ENCODE measurements at regions not wholly inside any gene's neighbourhood (a gene's known extent, or its start where the extent isn't known, plus 50 kb on each side); places are given as distances from the start of the nearest gene placed in this dataset.

GRCh38 chr6:10341605-10342004 lies 73.3 kb downstream of the TFAP2A start:
- Histone ChIP-seq H3K56ac (ENCODE audit: extremely low read depth, insufficient read depth, low read length) (no peak overlapping the region), H4K8ac (ENCODE audit: low read depth in 2 of 2, low read length in 2 of 2) (no peak overlapping the region), H3K27me3 (ENCODE audit: control insufficient read depth, insufficient read depth, low read length) (no peaks in the 10 kb centered on the region), H3K4me1 (ENCODE audit: control insufficient read depth, insufficient read depth, low read length) (no peaks in the 10 kb centered on the region), H4K5ac (ENCODE audit: low read depth, low read length) (no peak overlapping the region), H3K4ac (ENCODE audit: low read depth, low read length) (no peak overlapping the region), H2AFZ (replicated peaks; ENCODE audit: low read length, poor library complexity) (no peak overlapping the region), H2BK120ac (ENCODE audit: low read depth, low read length) (no peak overlapping the region), H3K9me1 (ENCODE audit: insufficient read depth, low read length) (no peaks in the 10 kb centered on the region), H2BK5ac (ENCODE audit: low read depth, low read length, poor library complexity, severe bottlenecking) (no peak overlapping the region), H3K4me3 (ENCODE audit: insufficient read depth, low read depth, low read length) (no peak overlapping the region), H2BK20ac (ENCODE audit: low read depth, low read length) (no peak overlapping the region), H4K20me1 (ENCODE audit: insufficient read depth, low read length) (no peaks in the 10 kb centered on the region), H3K4me2 (ENCODE audit: low read depth, low read length) (no peak overlapping the region), H3K79me1 (ENCODE audit: low read depth in 1 of 2, low read length in 2 of 2) (no peaks in the 10 kb centered on the region), H3K9ac (ENCODE audit: low read depth, low read length) (no peak overlapping the region), H4K91ac (ENCODE audit: insufficient read depth, low read depth, low read length) (no peak overlapping the region), H3K27ac (ENCODE audit: insufficient read depth, low read length) (no peak overlapping the region), H3K9me3 (ENCODE audit: control insufficient read depth, insufficient read depth, low read length) (peaks cover 19% of the 10 kb centered on the region), H2AK9ac (replicated peaks; ENCODE audit: low read depth, low read length, poor library complexity) (no peak overlapping the region), H2AK5ac (ENCODE audit: low read depth, low read length) (no peak overlapping the region), H3K14ac (replicated peaks; ENCODE audit: low read depth, low read length) (no peak overlapping the region), H3K18ac (ENCODE audit: low read depth, low read length) (no peak overlapping the region), H3K23ac (ENCODE audit: low read depth, low read length) (no peak overlapping the region), H3K36me3 (ENCODE audit: control insufficient read depth, insufficient read depth, low read length) (no peaks in the 10 kb centered on the region), H2BK15ac (ENCODE audit: low read depth, low read length) (no peak overlapping the region)
- ATAC-seq (ENCODE audit: low read depth) (no peak), DNase-seq (no peak)
- ChIA-PET POLR2A (ENCODE audit: unreplicated experiment) (no interaction called here), CTCF (no interaction called here)
- TF ChIP-seq CTCF (conservative IDR thresholded peaks at IDR 0.05; ENCODE audit: low read depth, low read length) (no peak), RCOR1 (IDR thresholded peaks at IDR 0.05; ENCODE audit: insufficient replicate concordance, low read length) (no peak), CHD1 (IDR thresholded peaks at IDR 0.05; ENCODE audit: low read depth, low read length) (no peak)
- dilution Hi-C loops (cut with HindIII; ENCODE audit: low sequenced_read_pairs, unreplicated experiment) (no loop called here), in situ Hi-C loops (cut with MboI; ENCODE audit: low sequenced_read_pairs) (no loop called here), intact Hi-C loops (cut with micrococcal nuclease) (no loop called here)
- WGBS, 2 experiments (ENCODE audit: extremely low coverage in 2 of 2, insufficient read length in 1 of 2): no CpG with 5 or more reads among the region's 4 CpGs
- no TSS peak for BruUV-seq (replicated peaks)
